NCI-H345 treated with DMSO at 0.1 percent for 48 hours (cell line): ENCODE measurements at regions not wholly inside any gene's neighbourhood (a gene's known extent, or its start where the extent isn't known, plus 50 kb on each side); places are given as distances from the start of the nearest gene placed in this dataset.

Experiments
- DNase-seq: peaks from one replicate; lab custom pipeline; 2025; ENCODE audit not compliant: unreplicated experiment; lab: John Stamatoyannopoulos, UW

DNA sequence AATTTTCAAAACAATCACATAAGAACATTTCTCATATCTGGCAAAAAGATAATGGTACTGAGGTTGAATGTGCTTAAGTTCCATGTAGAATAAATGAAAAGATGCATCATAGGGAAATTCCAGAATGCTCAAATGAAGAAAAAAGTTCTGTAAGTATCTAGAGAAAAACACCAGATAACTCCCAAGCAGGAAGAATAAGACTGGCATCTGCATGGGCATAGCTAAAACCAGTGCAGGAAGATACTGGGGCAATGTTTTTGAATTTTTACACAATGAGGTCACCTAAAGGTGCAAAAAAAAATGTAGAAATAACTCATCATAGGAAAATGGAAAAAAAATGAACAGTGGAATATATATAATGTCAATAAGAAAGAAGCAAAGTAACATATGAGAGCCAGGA is 275.2 kb downstream of the BAMBI start:
- no peak for DNase-seq

- DNase-seq: no peak
Measured at GRCh38 chr10:28954211-28954610, 276.9 kb downstream of the BAMBI start.

DNA sequence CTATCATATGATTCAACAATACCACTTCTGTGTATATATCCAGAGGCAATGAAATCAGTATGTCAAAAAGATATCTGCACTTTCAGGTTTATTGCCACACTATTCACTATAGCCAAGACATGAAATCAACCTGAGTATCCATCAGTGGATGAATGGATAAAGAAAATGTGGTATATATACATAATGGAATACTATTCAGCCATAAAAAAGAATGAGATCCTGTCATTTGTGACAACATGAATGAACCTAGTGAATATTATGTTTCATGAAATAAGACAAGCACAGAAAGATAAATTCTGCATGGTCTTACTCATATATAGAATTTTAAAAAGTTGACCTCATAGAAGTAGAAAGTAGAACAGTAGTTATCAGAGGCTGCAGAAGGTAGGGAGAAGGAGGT is 281.1 kb downstream of the BAMBI start:
- DNase-seq: no peak

GRCh38 chr10:28959850-28960501 is 282.7 kb downstream of the BAMBI start:
- no peak for DNase-seq

DNA sequence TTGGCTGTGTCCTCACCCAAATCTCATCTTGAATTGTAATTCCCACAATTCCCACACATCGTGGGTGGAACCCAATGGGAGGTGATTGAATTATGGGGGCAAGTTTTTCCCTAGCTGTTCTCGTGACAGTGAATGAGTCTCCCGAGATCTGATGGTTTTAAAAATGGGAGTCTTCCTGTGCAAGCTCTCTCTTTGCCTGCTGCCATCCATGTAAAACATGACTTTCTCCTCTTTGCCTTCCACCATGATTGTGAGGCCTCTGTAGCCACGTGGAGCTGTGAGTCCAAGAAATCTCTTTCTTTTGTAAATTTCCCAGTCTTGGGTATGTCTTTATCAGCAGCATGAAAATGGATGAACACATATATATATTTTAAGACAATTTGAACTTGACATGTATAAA is 285.4 kb downstream of the BAMBI start:
- DNase-seq: no peak

DNA sequence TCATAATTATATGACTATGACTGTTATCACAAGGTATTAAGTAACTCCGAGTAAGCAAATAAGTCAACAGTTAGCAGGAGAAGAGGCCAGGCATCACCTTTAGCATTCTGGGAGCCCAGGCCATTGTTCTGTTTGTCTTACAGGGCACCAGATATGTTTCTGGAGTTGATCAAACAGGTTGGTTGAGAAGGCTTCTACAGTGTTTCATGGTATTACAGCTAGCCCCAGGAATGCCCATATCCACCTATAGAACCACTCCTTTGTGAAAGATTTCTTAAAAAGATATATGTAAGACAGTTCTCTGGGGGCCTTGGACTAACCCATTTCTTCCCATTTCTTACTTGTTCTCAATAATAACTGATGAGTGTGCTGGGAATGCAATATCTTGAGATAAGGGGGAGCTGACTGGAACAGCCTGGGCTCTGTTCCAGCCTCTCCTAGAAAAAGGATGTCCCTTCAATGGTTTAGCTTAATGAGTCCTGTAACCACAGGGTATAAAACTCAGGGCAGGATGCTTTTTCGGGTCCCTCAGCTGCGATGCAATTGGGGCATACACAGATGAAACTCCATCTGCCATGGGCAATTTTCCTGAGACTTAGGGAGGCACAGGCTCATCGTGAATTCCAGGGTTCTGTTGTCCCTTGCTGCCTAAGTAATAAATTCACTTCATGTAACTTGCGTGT is 286.4 kb downstream of the BAMBI start:
- DNase-seq: no peak

DNA sequence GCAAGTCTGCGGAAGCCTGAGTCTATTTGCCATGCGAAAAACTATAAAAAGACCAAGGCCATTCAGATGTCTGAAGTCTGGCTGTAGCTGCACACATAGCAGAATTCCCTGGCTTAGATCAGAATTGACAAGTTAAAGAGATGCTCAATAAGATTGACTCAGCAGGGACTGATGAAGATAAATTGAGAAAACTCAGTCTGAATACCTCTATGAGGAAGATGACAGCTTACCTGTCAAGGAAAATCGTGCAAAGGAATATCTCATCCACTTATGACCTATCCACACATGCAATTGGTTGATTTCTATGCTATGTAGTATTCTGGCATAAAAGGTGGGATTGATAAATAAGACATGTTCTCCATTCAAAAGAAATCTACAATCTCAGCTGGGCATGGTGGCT is 288.6 kb downstream of the BAMBI start:
- no peak for DNase-seq

- DNase-seq: no peak
Measured at GRCh38 chr10:28967031-28967430, 289.7 kb downstream of the BAMBI start.

DNA sequence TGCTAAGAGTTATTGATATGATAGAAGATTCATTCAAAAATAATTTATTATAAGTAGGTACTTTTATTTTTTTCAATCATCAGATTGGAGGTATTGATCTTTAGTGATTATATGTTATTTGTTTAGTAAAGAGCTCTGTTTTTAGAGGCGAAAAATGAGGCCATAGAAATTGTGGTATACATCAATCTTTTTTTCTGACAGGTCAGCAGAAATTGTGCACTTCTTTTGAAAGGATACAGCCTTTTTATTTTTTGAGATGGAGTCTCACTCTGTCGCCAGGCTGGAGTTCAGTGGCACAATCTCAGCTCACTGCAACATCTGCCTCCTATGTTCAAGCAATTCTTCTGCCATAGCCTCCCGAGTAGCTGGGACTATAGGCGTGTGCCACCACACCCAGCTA is 292.1 kb downstream of the BAMBI start:
- DNase-seq: no peak

- no peak for DNase-seq
Measured at GRCh38 chr10:28970231-28970630, 292.9 kb downstream of the BAMBI start.

- no peak for DNase-seq
Measured at GRCh38 chr10:28971255-28971654, 293.9 kb downstream of the BAMBI start.

GRCh38 chr10:28971764-28972163 is 294.4 kb downstream of the BAMBI start:
- no peak for DNase-seq

DNA sequence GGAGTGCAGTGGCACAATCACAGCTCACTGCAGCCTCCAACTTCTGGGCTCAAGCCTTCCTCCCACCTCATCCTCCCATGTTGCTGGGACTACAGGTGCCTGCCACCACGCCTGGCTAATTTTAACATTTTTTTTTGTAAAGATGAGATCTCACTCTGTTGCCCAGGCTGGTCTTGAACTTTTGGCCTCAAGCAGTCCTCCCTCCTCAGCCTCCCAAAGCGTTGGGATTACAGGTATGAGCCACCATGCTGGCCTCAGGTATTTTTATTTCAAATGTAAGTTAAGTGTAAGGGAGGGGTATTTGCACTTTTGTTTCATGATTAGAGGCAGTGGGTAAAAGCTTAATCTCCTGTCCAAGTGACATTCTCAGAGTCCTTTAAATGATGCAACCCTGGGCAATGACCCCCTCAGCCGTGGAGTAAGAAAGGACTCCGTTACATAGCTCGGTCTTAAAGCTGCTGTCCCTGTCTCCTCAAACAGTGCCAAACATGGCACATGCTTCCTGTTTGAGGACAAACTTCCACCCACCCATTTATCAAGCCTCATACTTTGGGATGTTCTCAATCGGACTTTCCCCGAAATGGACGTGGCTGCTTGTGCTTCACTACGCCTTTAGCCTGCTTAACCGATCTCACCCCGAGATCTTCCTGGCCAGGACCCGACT is 296.1 kb downstream of the BAMBI start:
- DNase-seq: no peak

GRCh38 chr10:28975891-28976531 is 298.7 kb downstream of the BAMBI start:
- peak; percentile 99 for DNase-seq

GRCh38 chr10:28977518-28977917 is 300.2 kb downstream of the BAMBI start:
- no peak for DNase-seq

GRCh38 chr10:28980264-28980663 is 302.9 kb downstream of the BAMBI start:
- DNase-seq: no peak

DNA sequence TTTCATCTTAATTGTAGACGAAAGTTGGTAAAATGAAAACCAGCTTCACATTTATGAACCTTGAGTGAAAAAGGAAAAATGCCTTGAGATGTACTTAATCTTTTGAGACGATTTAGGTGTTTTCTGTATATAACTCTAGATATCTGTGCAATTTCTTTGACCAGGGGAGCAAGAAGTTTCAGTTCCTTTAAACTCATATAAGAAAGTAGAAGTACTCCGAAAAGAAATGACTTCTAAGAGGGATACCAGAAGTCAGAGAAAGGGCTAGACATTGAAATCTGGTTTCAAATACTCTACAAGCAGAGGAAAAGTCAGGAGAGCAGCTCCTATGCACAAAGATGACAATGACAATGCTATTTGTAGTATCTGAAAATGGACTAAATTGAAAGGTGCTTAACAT is 303.7 kb downstream of the BAMBI start:
- DNase-seq: no peak

DNA sequence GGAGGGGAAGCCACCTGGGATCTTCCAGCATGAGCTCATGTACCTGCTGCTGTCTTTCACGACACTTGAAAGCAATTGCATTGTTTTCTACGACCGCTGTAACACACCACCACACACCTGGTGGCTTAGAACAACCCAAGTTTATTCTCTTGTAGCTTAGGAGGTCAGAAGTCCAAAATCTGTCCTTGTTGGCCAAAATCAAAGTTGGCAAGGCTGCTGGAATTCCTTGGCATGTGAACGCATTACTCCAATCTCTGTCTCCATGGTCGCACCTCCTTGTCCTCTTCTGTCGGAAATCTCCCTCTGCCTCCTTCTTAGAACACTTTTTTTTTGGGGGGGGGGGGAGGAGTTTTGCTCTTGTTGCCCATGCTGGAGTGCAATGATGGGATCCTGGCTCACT is 305.7 kb downstream of the BAMBI start:
- no peak for DNase-seq

GRCh38 chr10:28983799-28984198 is 305.1 kb upstream of the LYZL1 start:
- DNase-seq: no peak

GRCh38 chr10:28984431-28984830 is 304.4 kb upstream of the LYZL1 start:
- DNase-seq: no peak

DNA sequence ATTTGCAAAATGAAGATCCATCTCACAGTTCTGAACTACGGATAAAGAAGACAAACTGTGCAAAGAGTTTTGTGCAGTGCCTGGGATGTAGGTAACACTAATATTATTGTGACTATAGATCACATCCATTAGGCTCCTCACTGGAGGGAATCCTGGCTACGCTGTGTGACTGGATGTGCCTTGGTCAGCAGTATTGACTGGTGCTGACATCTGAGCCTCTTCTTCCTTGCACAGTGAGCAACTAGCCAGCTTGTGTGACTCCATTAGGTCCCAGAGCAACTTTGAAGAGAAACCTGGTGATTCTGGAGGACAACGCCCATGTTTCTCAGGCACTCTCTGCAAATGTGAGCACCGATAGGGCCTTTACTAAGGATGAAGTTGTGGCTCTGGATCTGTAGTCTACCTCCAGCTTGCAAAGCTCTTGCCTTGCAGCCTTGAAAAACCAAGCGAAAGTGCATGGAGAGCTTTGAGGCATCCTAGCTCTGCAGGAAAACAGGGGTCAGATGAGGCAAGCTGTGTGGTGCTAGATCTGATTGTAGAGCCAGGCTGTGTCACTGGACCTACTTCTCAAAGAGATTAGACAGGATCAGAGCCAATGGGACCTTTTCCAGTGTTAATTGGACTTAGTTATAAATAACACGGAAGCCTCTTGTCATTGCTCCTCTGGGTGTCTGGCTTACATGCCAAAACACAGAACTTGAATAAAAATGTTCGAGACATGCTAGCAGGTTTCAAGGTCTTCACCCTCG is 303.6 kb upstream of the LYZL1 start:
- no peak for DNase-seq
